GM19023 (cell line): ENCODE measurements at regions not wholly inside any gene's neighbourhood (a gene's known extent, or its start where the extent isn't known, plus 50 kb on each side); places are given as distances from the start of the nearest gene placed in this dataset.
"Not testable (repeated sequence)": the region's sequence is repeated elsewhere in the genome, so short reads cannot be mapped to it uniquely, and the experiment has no call there.

ENCODE experiments used
- ATAC-seq: cut with Tn5 transposase; IDR thresholded peaks from one replicate; pipeline ENCODE4 v1.9.1; 2021; ENCODE audit warnings: mild to moderate bottlenecking, moderate library complexity; ENCODE audit not compliant: unreplicated experiment

DNA sequence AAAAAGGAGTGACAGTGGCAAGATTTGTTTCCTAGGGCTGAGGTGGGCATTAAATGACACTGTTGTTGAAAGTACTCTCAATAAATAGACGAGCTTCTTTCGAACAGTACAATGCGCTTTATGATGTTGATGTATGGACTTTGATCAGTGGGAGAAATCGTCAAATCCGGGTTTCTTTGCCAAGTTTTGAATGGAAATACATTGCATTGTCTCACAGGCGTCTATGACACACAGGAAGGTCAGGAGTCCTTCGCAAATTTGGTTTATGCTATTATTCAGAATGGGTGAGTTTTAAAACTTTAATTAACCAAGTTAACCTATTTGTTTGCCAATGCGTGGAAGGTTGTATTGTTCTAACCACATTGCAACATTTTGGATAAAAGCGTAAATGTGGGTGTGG, 547.3 kb upstream of the SLC35B3 start:
- ATAC-seq = no peak

DNA sequence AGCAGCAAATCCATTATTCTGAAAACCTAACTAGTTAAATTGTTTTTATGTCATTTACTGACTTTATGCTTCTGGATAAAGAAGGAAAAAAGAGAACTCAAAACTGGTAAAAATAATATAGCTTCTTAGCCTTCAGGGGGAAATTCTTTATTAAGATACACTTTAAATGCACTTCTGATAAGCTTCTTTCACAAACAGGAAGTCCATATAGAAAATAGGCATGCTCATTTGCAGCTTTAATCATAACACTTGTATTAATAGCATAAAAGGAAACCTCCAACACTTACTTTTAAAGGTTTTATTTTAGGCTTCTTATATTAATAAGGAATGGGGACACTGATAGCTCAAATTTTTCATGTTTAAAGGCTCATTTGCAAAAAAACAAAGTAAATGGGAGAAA, 538.0 kb upstream of the SLC35B3 start:
- no peak for ATAC-seq

DNA sequence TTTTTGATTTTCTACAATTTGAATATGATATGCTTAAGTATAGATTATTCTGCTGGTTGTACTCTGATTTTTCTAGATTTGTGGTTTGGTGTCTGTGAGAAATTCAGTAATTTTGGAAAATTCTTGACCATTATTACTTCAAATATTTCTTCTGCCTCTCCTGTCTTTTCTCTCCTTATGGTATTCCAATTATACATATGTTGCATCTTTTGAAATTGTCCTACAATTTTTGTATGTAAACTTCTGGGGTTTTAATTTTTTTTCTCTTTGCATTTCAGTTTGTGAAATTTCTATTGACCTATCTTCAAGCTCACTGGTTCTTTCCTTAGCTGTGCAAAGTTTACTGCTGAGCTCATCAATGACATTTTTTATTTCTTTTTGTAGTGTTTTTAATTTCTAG, 534.4 kb upstream of the SLC35B3 start:
- no peak for ATAC-seq

DNA sequence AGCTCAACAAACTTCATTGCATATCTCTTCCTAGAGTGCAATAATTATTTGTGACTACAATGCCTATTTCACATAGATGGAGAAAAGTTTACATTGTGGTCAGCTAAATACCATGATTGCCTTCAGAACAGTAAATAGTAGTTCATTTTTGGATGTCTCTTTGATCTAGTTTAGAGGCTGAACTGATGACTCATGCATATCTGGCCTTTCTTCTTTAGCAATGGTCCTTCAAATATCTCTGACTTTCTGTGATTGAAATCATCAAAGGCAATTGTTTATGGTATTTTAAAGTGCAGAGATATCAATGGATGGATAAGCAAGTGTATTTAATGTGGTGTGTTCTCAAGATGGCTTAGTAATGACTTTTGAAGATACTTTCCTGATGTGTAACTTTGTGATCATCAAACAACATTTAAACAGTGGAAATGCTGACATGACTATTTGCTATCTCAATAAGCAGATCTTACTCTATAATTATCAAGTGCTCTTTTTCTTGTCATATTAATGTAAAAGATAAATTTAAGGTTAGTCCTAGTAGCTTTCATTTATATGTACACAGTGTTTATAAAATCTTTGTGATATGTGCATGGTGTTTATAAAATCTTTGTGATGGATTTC, 523.7 kb upstream of the SLC35B3 start:
- ATAC-seq = no peak

DNA sequence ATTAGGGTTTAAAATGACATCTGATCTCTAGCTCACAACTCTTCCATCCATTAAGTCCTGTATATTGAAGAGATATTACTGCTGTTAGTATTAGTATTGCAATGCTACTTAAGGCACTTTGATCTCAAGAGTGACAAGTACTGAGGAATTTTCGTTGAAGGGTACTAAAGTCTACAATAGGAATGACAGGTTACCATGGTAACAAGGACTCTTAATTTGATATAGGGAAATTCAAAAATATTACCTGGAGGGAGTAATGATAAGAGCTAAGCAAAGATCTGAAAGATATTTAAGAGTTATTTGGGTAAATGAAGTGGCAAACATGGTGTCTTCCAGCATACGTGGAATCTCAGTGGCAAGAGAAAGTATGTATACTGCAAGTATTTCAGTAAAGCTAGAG, 518.0 kb upstream of the SLC35B3 start:
- ATAC-seq = no peak

DNA sequence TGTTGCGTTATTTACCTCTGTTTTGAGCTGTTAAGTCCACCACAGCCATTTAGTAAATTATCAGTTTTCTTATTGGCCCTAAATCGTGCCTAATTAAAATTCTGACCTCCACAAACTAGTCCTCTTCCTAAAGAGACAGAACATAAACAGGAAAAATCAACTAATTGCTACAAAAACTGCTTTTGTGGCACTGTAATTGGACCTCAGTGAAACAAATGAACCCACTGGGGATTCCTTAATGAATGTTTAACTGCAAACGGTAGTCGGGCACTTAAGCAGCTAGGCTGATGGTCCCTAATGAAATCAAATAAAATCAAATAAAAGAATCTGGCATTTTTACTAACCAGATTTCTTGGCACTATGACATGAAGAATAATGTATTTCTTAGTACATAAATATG, 513.4 kb upstream of the SLC35B3 start:
- no peak for ATAC-seq

DNA sequence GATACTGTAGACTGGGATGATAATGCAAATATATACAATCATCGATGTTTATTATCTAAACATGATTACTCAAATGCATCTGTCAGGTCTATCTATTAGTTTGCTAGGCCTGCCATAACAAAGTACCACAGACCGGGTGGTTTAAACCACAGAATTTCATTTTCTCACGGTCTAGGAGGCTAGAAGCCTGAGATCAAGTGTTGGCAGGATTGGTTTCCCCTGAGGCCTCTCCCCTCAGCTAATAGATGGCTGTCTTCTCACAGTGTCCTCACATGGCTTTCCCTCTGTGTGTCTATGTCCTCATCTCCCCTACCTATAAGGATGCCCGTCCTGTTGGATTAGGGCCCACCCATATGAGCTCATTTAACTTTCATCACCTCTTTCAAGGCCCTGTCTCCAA, 512.6 kb upstream of the SLC35B3 start:
- ATAC-seq = no peak

DNA sequence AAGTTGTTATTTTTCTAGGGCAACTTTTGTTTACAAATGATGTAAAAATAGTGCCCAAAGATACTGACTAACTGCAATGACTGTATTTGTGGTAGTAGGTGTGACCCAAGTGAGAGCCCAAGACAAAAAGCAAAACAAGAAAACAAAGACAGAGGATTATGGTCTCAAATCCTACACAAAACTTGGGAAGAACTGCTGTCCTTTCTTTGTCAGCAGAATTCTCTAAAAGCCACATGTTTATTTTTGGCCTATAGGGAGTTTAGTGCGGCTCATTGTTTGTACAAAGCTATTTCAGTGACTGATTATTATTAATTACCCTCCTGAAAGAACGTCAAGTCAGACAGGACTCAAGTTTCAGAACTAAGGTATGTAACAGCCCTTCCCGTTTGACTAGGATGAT, 509.2 kb upstream of the SLC35B3 start:
- no peak for ATAC-seq

DNA sequence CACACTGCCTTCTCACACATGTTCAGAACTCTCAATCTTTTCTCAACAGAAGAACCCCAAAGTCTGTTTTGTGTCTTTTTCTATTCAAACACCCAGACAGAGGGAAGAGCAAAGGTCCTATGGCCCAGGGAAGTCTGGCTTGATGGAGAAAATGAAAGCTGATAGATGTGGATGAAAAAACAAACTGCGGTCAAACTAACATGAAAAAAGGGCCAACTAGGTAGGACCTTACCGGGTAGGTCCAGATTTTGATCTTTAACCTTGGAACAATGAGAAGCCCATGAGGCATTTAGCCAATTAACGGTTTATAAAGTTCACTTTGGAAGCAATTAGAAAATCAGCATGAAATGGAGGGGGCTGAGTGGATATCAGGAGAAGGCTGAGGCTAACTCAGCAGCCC, 507.7 kb upstream of the SLC35B3 start:
- ATAC-seq = no peak

DNA sequence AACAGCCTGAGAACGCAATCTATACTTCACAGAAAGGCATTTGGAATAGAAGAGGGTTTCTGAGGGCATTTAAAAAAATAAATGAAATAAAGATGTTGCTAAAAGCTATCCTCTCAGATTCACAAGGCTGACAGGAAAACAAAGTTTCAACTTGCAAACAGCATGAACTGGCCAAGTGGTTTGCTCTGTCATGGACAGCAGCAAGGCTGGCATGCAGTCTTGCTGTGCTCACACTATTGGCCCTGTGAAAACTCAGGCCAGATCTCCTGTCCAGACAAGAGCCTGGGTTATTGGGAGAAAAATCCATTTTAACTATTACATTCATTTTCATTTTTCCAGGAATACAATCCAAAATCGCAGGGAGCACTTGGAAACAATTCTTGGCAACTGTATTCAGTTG, 506.2 kb upstream of the SLC35B3 start:
- no peak for ATAC-seq

DNA sequence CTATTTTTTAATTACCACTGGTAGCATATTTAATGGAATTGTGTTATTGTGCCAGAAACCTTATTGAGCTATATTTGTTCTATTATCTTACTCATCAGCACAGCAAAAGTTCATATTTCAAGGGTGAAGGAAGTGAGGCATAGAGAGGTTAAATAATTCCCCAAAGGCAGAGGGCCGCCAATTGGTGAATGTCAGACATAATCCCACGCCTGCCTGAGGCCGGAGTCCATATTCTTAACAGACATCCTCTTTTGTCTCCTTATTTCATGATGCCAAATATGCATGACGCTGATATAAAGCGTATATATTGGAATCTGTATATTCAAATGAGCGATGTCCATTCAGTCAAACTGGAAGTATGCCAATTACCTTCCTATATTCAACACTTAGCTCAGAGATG, 505.0 kb upstream of the SLC35B3 start:
- no peak for ATAC-seq

DNA sequence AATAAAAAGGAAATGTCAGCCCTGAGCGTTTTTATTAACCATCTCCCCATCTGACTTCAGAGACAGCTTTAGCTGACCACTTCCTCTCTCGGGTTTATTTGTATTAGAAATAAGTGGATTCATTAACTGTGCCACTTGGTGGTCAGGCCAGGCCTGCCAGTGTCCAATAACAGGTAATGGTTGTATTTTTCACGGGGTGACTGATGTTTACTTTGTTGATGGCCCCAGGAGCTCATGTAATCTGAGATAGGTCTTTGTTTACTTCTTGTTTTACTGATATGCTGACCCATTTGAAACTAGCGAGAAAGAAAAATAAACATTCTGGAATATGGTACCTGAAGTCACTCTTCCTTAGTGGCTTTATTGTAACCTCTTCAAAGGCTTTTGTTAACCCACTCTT, 504.3 kb upstream of the SLC35B3 start:
- no peak for ATAC-seq

DNA sequence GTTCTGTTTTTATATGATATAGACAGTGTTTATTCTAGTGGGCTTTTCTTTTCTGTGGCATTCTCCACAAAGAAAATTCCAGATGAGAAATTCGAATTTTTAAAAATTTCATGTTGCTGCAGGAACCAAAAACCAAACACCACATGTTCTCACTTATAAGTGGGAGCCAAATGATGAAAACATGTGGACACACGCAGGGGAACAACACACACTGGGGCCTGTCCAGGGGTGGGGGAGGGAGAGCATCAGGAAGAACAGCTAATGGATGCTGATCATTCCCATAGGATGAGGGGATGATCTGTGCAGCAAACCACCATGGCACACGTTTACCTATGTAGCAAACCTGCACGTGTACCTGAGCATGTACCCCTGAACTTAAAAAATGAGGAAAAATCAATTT, 499.0 kb upstream of the SLC35B3 start:
- ATAC-seq = no peak

DNA sequence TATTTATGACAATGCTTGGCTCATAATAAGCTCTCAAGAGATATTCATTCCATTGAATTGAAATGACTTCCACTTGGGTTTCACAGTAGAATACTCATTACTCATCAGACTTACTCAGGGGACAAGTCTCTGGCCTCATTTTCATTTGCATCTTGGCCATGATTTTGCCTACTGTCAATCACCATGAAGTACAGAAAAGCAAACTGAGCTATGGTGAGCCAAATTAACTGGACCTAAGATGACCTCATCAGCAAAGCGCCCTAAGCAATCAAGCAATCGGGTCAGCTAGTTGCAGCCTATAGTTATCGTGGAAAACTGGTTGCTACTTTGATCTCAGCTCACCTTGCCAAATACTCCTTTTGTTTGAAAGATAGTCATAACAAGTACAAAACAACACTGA, 494.7 kb upstream of the SLC35B3 start:
- ATAC-seq = no peak

DNA sequence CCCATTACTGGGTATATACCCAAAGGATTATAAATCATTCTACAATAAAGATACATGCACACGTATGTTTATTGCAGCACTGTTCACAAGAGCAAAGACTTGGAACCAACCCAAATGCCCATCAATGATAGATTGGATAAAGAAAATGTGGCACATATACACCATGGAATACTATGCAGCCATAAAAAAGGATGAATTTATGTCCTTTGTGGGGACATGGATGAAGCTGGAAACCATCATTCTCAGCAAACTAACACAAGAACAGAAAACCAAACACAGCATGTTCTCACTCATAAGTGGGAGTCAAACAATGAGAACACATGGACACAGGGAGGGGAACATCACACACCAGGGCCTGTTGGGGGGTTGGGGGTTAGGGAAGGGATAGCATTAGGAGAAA, 484.9 kb upstream of the SLC35B3 start:
- ATAC-seq = not testable (repeated sequence)

DNA sequence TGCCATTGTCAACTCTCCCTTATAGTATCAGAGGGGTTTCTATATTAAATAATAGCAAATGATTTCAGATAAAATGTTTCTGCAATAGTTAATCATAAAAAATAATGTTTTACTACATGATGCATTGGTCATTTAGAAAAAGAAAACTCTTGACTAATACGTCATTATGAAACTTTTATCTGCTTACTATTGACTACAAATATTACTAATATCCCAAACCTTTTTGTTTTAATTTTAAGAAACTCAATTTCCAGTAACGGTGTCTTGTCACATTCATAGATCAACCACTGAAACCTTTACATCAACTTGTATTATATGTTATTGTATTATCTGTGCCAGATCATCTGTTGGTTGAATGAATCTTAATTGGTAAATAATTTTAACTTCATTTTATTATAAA, 482.9 kb upstream of the SLC35B3 start:
- no peak for ATAC-seq

DNA sequence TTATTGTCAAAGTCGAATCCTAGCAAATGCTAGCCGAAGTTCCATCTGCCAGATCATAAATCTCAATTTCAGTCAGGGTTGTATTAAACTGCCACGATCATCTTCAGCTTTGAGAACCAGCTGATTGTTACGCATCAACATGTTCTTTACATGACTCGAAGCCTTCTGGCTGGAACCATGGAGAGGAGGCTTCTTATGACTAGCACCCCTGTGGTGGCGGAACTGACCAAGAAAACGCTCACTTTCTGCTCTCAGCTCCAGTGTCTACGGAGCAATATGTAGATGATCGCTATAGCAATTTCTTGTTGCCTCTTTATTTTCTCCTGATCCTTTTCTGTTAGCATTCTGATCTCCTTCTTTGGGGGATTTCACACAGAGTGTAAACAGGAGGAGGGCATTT, 479.4 kb upstream of the SLC35B3 start:
- no peak for ATAC-seq

DNA sequence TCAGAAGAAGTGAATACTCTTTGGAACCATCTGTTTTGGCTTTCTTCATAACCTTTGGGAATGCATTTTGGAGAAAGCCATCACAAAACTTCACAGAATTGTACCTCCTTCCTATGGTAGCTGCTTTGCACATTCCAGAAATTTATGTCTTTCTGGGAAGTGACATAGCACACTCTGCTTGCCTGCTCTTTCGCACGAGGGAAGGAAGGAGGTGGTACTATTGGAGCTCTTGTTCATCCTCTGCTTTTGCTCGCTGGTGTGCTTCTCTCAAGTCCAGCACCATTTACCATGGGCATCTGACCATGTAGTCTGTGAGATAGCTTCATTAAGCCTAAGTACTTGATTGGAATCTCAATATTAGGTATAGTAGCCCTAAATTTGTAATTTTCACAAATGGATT, 473.3 kb upstream of the SLC35B3 start:
- ATAC-seq = no peak

DNA sequence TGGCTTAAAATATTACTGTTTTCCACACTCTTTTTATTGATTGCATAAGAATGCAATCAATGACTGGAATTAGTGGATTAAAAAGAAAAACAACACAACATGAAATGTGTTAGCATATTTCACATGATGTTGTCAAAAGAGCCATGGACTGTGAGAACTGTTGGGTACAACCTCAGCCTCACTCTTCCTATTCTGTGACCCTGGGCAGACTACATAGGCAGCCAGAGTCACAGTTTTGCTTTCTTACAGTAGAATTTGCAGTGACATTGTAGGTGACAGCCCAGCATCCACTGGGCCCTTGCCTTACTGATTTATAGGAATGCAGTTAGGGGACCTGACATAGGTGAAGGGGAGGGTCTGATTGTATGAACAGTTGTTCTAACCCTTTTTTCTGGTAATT, 471.4 kb upstream of the SLC35B3 start:
- no peak for ATAC-seq

DNA sequence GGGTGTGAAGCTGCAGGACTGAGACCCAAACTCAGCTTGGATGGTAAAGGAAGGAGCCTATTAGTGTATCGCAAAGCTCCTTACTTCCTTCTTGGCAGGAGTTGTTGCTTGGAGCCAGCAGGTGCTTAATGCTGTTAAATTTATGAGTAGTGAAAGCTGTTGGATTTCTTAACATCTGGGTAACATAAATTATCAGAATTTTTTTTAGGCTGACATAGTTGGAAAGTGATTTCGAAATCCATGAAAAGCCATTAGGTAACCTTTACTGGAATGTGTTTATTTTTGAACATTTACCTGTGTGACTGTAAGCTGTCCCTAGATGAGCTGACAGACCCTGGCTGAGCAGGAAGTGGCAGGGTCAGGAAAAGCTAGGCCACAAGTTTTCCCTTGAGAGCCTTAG, 470.4 kb upstream of the SLC35B3 start:
- ATAC-seq = no peak

DNA sequence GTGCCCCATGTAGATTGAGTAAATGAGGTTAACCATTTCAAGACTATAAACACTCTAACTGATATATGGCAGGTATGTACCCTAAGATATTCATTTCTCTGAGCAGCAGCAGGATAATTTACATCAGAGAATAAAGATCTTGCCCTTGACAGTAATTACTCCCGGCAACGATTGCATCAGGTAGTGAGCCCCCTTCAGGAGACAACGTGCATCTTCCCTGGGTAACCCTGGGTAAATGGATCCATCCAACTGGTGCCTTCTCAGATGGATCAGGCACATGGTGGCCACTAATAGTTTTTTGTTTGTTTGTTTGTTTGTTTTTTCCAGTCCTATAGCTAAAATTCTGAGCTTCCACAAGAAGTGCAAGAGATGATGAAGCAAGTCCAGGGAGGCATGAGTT, 469.4 kb upstream of the SLC35B3 start:
- no peak for ATAC-seq

DNA sequence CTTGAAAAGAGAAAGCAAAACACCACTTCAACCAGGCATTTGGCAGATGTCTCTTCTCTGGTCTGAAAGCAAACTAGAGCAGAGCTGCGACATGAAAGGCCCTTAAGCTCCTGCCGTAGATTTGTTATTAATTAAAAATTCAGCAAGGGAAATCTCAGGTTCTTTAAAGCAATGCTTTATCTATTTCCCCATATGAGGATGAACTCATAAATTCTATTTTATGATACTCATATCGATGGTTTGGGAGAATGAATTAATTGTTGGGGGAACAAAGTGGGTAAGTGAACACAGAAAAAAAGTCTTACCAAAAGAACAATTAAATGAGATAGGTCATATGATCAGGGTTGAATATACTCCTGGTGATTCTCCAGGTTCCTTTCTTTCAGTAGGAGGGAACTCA, 464.7 kb upstream of the SLC35B3 start:
- no peak for ATAC-seq

DNA sequence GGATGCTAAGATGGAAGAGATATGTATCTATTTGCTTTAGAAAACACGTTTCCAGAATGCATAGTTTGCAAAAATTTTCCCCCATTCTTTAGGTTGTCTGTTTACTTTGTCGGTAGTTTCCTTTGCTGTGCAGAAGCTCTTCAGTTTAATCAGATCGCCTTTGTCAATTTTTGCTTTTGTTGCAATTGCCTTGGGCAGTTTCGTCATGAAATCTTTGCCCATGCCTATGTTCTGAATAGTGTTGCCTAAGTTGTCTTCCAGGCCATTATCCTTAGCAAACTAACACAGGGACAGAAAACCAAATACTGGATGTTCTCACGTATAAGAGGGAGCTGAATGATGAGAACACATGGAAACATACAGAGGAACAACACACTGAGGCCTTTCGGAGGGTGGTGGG, 454.2 kb upstream of the SLC35B3 start:
- no peak for ATAC-seq

DNA sequence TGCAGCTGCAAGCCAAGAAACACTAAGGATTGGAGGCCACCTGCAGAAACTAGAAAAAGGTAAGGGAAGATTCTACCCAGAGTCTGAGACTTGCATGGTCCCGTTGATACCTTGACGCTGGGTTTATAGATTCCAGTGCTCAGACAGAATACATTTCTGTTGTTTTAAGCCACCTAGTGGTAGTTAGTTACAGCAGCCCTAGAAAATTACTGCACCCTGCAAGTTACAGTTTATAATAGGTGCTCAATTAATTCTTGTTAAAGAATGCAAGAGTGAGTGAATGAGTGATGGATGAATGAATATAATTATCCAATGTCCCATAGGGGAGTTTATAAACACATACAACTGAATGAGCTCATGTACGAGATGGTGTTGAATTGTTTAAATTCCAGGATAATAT, 453.1 kb upstream of the SLC35B3 start:
- no peak for ATAC-seq
